ENCODE measurements at regions not wholly inside any gene's neighbourhood (a gene's known extent, or its start where the extent isn't known, plus 50 kb on each side); places are given as distances from the start of the nearest gene placed in this dataset.

- TF ChIP-seq PRDM2 (tag by site-specific recombination; IDR thresholded peaks at IDR 0.05; ENCODE audit: borderline replicate concordance) (no peak), ZNF692 (tag by site-specific recombination; IDR thresholded peaks at IDR 0.05) (no peak), ZNF571 (tag by site-specific recombination; IDR thresholded peaks at IDR 0.05) (no peak), YY2 (tag by site-specific recombination; IDR thresholded peaks at IDR 0.05) (no peak), ZNF664 (tag by site-specific recombination; IDR thresholded peaks at IDR 0.05) (no peak)
Measured at GRCh38 chr7:10300577-10300976, 673.1 kb upstream of the PHF14 start (continued).

- H3K4me3 ChIP-seq (ENCODE audit: low read depth, low read length) = no peak overlapping the region
- H3K9me3 ChIP-seq (ENCODE audit: control insufficient read depth, insufficient read depth, low read depth, low read length) = no peaks in the 10 kb centered on the region
- no peak overlapping the region for H3K27ac ChIP-seq (ENCODE audit: extremely low read depth, low read depth, low read length)
- H3K36me3 ChIP-seq (ENCODE audit: control insufficient read depth in 2 of 2, insufficient read depth in 1 of 2, low read length in 2 of 2) = no peaks in the 10 kb centered on the region
- ChIA-PET CTCF (no interaction called here), POLR2A (no interaction called here)
- TF ChIP-seq ZNF488 (tag by site-specific recombination; IDR thresholded peaks at IDR 0.05) = no peak
- TF ChIP-seq ZBTB26 (tag by site-specific recombination; optimal IDR thresholded peaks at IDR 0.05) = no peak
- TF ChIP-seq ZBTB11 (tag by site-specific recombination; conservative IDR thresholded peaks at IDR 0.05; ENCODE audit: low read depth) = no peak
- TF ChIP-seq ZNF223 (tag by site-specific recombination; IDR thresholded peaks at IDR 0.05) = no peak
- H3K4me1 ChIP-seq (ENCODE audit: control insufficient read depth, insufficient read depth, low read length) = no peaks in the 10 kb centered on the region
Measured at GRCh38 chr7:10308276-10308675, 665.4 kb upstream of the PHF14 start.

GRCh38 chr7:10312942-10313341 lies 660.7 kb upstream of the PHF14 start:
- Histone ChIP-seq H3K4me1 (ENCODE audit: control insufficient read depth, insufficient read depth, low read length) (no peaks in the 10 kb centered on the region), H3K27ac (ENCODE audit: extremely low read depth, low read depth, low read length) (no peak overlapping the region), H3K4me3 (ENCODE audit: low read depth, low read length) (no peak overlapping the region), H3K36me3 (ENCODE audit: control insufficient read depth in 2 of 2, insufficient read depth in 1 of 2, low read length in 2 of 2) (no peaks in the 10 kb centered on the region), H3K9me3 (ENCODE audit: control insufficient read depth, insufficient read depth, low read depth, low read length) (no peaks in the 10 kb centered on the region)
- POLR2A ChIA-PET = no interaction called here
- CTCF ChIA-PET = interaction anchor here (0.7 kb wide), 1 partner anchor 170 kb away, joined by 3 read pairs; no protein-coding TSS in a partner anchor
- TF ChIP-seq PRDM2 (tag by site-specific recombination; IDR thresholded peaks at IDR 0.05; ENCODE audit: borderline replicate concordance) = no peak
- TF ChIP-seq ZNF704 (tag by site-specific recombination; IDR thresholded peaks at IDR 0.05) = no peak
- TF ChIP-seq ZNF501 (tag by site-specific recombination; IDR thresholded peaks at IDR 0.05) = no peak
- TF ChIP-seq ZNF112 (tag by site-specific recombination; IDR thresholded peaks at IDR 0.05) = no peak

All from HEK293 (cell line).